ENCODE measurements at regions not wholly inside any gene's neighbourhood (a gene's known extent, or its start where the extent isn't known, plus 50 kb on each side); places are given as distances from the start of the nearest gene placed in this dataset.
"Not testable (repeated sequence)": the region's sequence is repeated elsewhere in the genome, so short reads cannot be mapped to it uniquely, and the experiment has no call there.

- TF ChIP-seq CTCF (conservative IDR thresholded peaks at IDR 0.05) = no peak
- no peak overlapping the region for H3K27ac ChIP-seq
Observed at GRCh38 chr16:54742436-54742835, 188.2 kb upstream of the IRX5 start.

GRCh38 chr16:54739381-54739780 is 191.3 kb upstream of the IRX5 start:
- no peak for TF ChIP-seq CTCF (conservative IDR thresholded peaks at IDR 0.05)
- H3K27ac ChIP-seq = peak overlapping the region; percentile 59

GRCh38 chr16:54734156-54734555 is 196.5 kb upstream of the IRX5 start:
- no peak overlapping the region for H3K27ac ChIP-seq
- TF ChIP-seq CTCF (conservative IDR thresholded peaks at IDR 0.05) = no peak

GRCh38 chr16:54727696-54728095 is 203.0 kb upstream of the IRX5 start:
- H3K27ac ChIP-seq = not testable (repeated sequence)

- no peak for TF ChIP-seq CTCF (conservative IDR thresholded peaks at IDR 0.05)
- H3K27ac ChIP-seq = no peak overlapping the region
Observed at GRCh38 chr16:54724346-54724925, 206.2 kb upstream of the IRX5 start.

- no peak overlapping the region for H3K27ac ChIP-seq
- no peak for TF ChIP-seq CTCF (conservative IDR thresholded peaks at IDR 0.05)
Observed at GRCh38 chr16:54722210-54722676, 208.4 kb upstream of the IRX5 start.

- TF ChIP-seq CTCF (conservative IDR thresholded peaks at IDR 0.05) = no peak
- no peak overlapping the region for H3K27ac ChIP-seq
Observed at GRCh38 chr16:54720259-54720658, 210.4 kb upstream of the IRX5 start.

- no peak for TF ChIP-seq CTCF (conservative IDR thresholded peaks at IDR 0.05)
- H3K27ac ChIP-seq = no peak overlapping the region
Observed at GRCh38 chr16:54719624-54720023, 211.0 kb upstream of the IRX5 start.

Measured in VCaP (cell line).